ENCODE measurements at regions not wholly inside any gene's neighbourhood (a gene's known extent, or its start where the extent isn't known, plus 50 kb on each side); places are given as distances from the start of the nearest gene placed in this dataset.

DNA sequence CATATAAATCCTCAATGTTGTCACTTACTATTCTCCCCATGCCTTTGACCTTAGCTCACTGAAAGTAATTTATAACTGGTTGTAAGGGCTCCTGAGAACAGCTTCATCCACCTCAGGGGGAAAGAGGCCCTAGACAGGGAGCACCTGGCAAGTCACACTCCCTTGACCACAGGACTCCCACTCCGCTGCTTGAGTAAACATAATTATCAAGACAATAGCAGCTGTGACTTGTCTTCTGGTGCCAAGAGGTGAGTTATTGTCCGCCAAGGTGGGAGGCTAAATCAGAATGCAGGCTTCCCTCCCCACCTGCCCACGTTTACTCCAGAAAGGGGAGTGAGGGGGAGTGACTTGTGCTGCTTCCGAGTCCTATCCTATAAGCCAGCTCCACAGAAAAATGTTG is 230.6 kb upstream of the LRATD1 start:
- TF ChIP-seq, protein P1, sequence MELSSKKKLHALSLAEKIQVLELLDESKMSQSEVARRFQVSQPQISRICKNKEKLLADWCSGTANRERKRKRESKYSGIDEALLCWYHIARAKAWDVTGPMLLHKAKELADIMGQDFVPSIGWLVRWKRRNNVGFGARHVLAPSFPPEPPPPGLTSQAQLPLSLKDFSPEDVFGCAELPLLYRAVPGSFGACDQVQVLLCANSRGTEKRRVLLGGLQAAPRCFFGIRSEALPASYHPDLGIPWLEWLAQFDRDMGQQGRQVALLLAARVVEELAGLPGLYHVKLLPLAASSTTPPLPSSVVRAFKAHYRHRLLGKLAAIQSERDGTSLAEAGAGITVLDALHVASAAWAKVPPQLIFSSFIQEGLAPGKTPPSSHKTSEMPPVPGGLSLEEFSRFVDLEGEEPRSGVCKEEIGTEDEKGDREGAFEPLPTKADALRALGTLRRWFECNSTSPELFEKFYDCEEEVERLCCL (CRISPR knock-in tag; IDR thresholded peaks at IDR 0.05; ENCODE audit: borderline replicate concordance), result no peak
- TF ChIP-seq PHF21A (CRISPR knock-in tag; IDR thresholded peaks at IDR 0.05) (no peak), ZNF264 (CRISPR knock-in tag; IDR thresholded peaks at IDR 0.05) (no peak), HDAC1 (CRISPR knock-in tag; IDR thresholded peaks at IDR 0.05) (no peak), ATF7 (IDR thresholded peaks at IDR 0.05) (no peak), ATF7 (CRISPR knock-in tag; IDR thresholded peaks at IDR 0.05) (no peak), RAD21 (CRISPR knock-in tag; IDR thresholded peaks at IDR 0.05) (no peak), NFIB (CRISPR knock-in tag; IDR thresholded peaks at IDR 0.05; ENCODE audit: borderline replicate concordance) (no peak)
- TF ChIP-seq, protein P2, sequence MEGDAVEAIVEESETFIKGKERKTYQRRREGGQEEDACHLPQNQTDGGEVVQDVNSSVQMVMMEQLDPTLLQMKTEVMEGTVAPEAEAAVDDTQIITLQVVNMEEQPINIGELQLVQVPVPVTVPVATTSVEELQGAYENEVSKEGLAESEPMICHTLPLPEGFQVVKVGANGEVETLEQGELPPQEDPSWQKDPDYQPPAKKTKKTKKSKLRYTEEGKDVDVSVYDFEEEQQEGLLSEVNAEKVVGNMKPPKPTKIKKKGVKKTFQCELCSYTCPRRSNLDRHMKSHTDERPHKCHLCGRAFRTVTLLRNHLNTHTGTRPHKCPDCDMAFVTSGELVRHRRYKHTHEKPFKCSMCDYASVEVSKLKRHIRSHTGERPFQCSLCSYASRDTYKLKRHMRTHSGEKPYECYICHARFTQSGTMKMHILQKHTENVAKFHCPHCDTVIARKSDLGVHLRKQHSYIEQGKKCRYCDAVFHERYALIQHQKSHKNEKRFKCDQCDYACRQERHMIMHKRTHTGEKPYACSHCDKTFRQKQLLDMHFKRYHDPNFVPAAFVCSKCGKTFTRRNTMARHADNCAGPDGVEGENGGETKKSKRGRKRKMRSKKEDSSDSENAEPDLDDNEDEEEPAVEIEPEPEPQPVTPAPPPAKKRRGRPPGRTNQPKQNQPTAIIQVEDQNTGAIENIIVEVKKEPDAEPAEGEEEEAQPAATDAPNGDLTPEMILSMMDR (CRISPR knock-in tag; IDR thresholded peaks at IDR 0.05), result no peak
- TF ChIP-seq, protein P3, sequence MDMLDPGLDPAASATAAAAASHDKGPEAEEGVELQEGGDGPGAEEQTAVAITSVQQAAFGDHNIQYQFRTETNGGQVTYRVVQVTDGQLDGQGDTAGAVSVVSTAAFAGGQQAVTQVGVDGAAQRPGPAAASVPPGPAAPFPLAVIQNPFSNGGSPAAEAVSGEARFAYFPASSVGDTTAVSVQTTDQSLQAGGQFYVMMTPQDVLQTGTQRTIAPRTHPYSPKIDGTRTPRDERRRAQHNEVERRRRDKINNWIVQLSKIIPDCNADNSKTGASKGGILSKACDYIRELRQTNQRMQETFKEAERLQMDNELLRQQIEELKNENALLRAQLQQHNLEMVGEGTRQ (IDR thresholded peaks at IDR 0.05; ENCODE audit: low read depth, low read length), result no peak
- TF ChIP-seq, protein P3 (CRISPR knock-in tag; IDR thresholded peaks at IDR 0.05; ENCODE audit: borderline replicate concordance), result no peak

Measured in HepG2 (cell line).